Spleen (tissue), 7 donors: ENCODE measurements at regions not wholly inside any gene's neighbourhood (a gene's known extent, or its start where the extent isn't known, plus 50 kb on each side); places are given as distances from the start of the nearest gene placed in this dataset.
A peak's percentile ranks its signal among the peaks of the same experiment; 100 is the strongest.

ENCODE experiments used
- POLR2A ChIP-seq, 3 donors: fragments of 450-650 bp; IDR thresholded peaks; one replicate each; pipeline ENCODE4 v1.5.1; 2017; ENCODE audit warnings: antibody characterized with exemption in 3 of 3, mild to moderate bottlenecking in 1 of 3
- POLR2AphosphoS5 ChIP-seq, 3 donors: sonication (generic); formaldehyde crosslinking; IDR thresholded peaks; one replicate each; pipeline ENCODE4 v1.5.1; 2017; ENCODE audit warnings: antibody characterized with exemption in 3 of 3
- TF ChIP-seq, protein P1 (sequence below), 11 experiments: fragments of 200-600 bp in 7 of 11; fragments of 450-650 bp in 4 of 11; sonication (generic) in 4 of 11; IDR thresholded peaks in 8 of 11; conservative IDR thresholded peaks in 3 of 11; 1 replicate in 7 of 11; 2 replicates in 4 of 11; pipeline versions ENCODE4 v1.4.0 to v1.8.0; 2016 to 2021; ENCODE audit warnings: antibody characterized with exemption in 11 of 11, inconsistent platforms in 4 of 11, mild to moderate bottlenecking in 1 of 11
- donor health status: DM: no; HTN: no; CAD: no; lungs with moderate emphysema.
- donor health status: DM: no; HTN: no; CAD: no.
- donor health status: DM: no; HTN: no; CAD: no.

DNA sequence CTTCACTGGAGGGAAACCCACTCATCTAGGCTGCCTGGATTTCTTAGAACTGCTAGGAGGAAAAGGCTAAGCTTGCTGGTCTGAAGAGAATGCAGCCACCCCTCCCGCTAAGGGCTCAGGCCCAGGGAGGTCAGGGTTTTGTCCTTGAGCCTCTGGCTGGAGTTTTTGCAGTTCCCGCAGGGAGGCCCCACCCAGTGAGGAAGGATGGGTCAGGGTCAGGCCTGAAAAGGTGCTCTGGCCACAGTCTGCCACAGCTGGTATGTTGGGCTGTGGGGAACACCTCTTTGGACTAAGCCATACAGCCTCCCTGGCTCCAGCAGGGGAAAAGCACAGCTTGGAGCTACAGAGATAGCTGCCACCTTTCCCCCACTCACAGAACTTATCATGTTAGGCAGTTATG lies 71.4 kb upstream of the PAPPA2 start:
- TF ChIP-seq, protein P1, sequence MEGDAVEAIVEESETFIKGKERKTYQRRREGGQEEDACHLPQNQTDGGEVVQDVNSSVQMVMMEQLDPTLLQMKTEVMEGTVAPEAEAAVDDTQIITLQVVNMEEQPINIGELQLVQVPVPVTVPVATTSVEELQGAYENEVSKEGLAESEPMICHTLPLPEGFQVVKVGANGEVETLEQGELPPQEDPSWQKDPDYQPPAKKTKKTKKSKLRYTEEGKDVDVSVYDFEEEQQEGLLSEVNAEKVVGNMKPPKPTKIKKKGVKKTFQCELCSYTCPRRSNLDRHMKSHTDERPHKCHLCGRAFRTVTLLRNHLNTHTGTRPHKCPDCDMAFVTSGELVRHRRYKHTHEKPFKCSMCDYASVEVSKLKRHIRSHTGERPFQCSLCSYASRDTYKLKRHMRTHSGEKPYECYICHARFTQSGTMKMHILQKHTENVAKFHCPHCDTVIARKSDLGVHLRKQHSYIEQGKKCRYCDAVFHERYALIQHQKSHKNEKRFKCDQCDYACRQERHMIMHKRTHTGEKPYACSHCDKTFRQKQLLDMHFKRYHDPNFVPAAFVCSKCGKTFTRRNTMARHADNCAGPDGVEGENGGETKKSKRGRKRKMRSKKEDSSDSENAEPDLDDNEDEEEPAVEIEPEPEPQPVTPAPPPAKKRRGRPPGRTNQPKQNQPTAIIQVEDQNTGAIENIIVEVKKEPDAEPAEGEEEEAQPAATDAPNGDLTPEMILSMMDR (IDR thresholded peaks at IDR 0.05 in 8 of 11, conservative IDR thresholded peaks at IDR 0.05 in 3 of 11) = no peak
- peak in 2 of 3 donors; percentile 31 to 39 for TF ChIP-seq POLR2AphosphoS5 (IDR thresholded peaks at IDR 0.05)
- TF ChIP-seq POLR2A (IDR thresholded peaks at IDR 0.05) = no peak
